C4-2B (cell line): ENCODE measurements at regions not wholly inside any gene's neighbourhood (a gene's known extent, or its start where the extent isn't known, plus 50 kb on each side); places are given as distances from the start of the nearest gene placed in this dataset.
"Not testable (repeated sequence)": the region's sequence is repeated elsewhere in the genome, so short reads cannot be mapped to it uniquely, and the experiment has no call there.

Source experiments
- ZFX ChIP-seq: fragments of 450-650 bp; IDR thresholded peaks from 2 replicates; pipeline ENCODE4 v1.6.1; 2017
- TF ChIP-seq, protein P1 (sequence below): fragments of 450-650 bp; conservative IDR thresholded peaks from 2 replicates; pipeline ENCODE4 v1.5.1; 2017; ENCODE audit warnings: mild to moderate bottlenecking

- TF ChIP-seq, protein P1, sequence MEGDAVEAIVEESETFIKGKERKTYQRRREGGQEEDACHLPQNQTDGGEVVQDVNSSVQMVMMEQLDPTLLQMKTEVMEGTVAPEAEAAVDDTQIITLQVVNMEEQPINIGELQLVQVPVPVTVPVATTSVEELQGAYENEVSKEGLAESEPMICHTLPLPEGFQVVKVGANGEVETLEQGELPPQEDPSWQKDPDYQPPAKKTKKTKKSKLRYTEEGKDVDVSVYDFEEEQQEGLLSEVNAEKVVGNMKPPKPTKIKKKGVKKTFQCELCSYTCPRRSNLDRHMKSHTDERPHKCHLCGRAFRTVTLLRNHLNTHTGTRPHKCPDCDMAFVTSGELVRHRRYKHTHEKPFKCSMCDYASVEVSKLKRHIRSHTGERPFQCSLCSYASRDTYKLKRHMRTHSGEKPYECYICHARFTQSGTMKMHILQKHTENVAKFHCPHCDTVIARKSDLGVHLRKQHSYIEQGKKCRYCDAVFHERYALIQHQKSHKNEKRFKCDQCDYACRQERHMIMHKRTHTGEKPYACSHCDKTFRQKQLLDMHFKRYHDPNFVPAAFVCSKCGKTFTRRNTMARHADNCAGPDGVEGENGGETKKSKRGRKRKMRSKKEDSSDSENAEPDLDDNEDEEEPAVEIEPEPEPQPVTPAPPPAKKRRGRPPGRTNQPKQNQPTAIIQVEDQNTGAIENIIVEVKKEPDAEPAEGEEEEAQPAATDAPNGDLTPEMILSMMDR: not testable (repeated sequence)
- not testable (repeated sequence) for TF ChIP-seq ZFX
Measured at GRCh38 chr13:75953589-75953988, 317.5 kb downstream of the LMO7 start.
